Endodermal cell (in vitro differentiated cells): ENCODE measurements at regions not wholly inside any gene's neighbourhood (a gene's known extent, or its start where the extent isn't known, plus 50 kb on each side); places are given as distances from the start of the nearest gene placed in this dataset.

Experiments used
- DNase-seq: peaks from one replicate; pipeline ENCODE4 v3.0.0-alpha.2; 2017
- H3K27ac ChIP-seq: 2 replicates; pipeline ENCODE4 v1.5.1; 2013; ENCODE audit warnings: mild to moderate bottlenecking, low read depth, low read length, moderate library complexity
- H3K27me3 ChIP-seq: 2 replicates; pipeline ENCODE4 v1.6.1; 2013; ENCODE audit warnings: mild to moderate bottlenecking, low read length, moderate library complexity; ENCODE audit not compliant: insufficient read depth, control insufficient read depth, poor library complexity, severe bottlenecking
- H3K36me3 ChIP-seq: 2 replicates; pipeline ENCODE4 v1.7.0; 2013; ENCODE audit warnings: mild to moderate bottlenecking, low read length, moderate library complexity; ENCODE audit not compliant: control insufficient read depth, insufficient read depth
- H3K4me1 ChIP-seq: one replicate; pipeline ENCODE4 v1.7.0; 2013; ENCODE audit warnings: low read length; ENCODE audit not compliant: control insufficient read depth, insufficient read depth
- H3K4me3 ChIP-seq: 2 replicates; pipeline ENCODE4 v1.5.1; 2013; ENCODE audit warnings: mild to moderate bottlenecking, low read length, moderate library complexity
- H3K9ac ChIP-seq: 2 replicates; pipeline ENCODE4 v1.6.1; 2013; ENCODE audit warnings: mild to moderate bottlenecking, low read length, moderate library complexity; ENCODE audit not compliant: poor library complexity, severe bottlenecking; ENCODE audit errors: extremely low read depth
- H3K9me3 ChIP-seq: 2 replicates; pipeline ENCODE4 v1.6.1; 2013; ENCODE audit warnings: mild to moderate bottlenecking, low read length, moderate library complexity; ENCODE audit not compliant: control insufficient read depth
- H3K27ac Mint-ChIP-seq: 2 replicates; pipeline ENCODE4 v1.8.0; 2020; ENCODE audit warnings: mixed read lengths
- H3K27me3 Mint-ChIP-seq: 2 replicates; pipeline ENCODE4 v1.8.0; 2021; ENCODE audit warnings: mild to moderate bottlenecking, mixed read lengths; ENCODE audit not compliant: insufficient read depth
- H3K36me3 Mint-ChIP-seq: 2 replicates; pipeline ENCODE4 v1.8.0; 2020; ENCODE audit warnings: low read depth, mixed read lengths
- H3K4me1 Mint-ChIP-seq: 2 replicates; pipeline ENCODE4 v1.8.0; 2020; ENCODE audit warnings: mixed read lengths
- H3K4me3 Mint-ChIP-seq: 2 replicates; pipeline ENCODE4 v1.8.0; 2020; ENCODE audit warnings: mild to moderate bottlenecking, moderate library complexity, mixed read lengths
- H3K9me3 Mint-ChIP-seq: 2 replicates; pipeline ENCODE4 v1.8.0; 2020; ENCODE audit warnings: mild to moderate bottlenecking, mixed read lengths
- CTCF ChIP-seq: fragments of 200-600 bp; sonication (generic); conservative IDR thresholded peaks from 2 replicates; pipeline ENCODE4 v1.5.0; 2021; ENCODE audit warnings: antibody characterized with exemption, mild to moderate bottlenecking
- WGBS, 2 experiments: methylation state at CpG; one replicate each; pipeline versions ENCODE4 v1.1.5 to v1.1.7; 2013; ENCODE audit warnings: missing lambda C conversion rate in 2 of 2, mixed read lengths in 1 of 2; ENCODE audit not compliant: insufficient coverage in 1 of 2, insufficient read length in 1 of 2; 5-methylcytosine and 5-hydroxymethylcytosine counted together

- H3K9me3 ChIP-seq, result no peaks in the 10 kb centered on the region
- Mint-ChIP-seq H3K4me3 (no peak overlapping the region), H3K27me3 (peaks cover 6% of the 10 kb centered on the region), H3K4me1 (no peaks in the 10 kb centered on the region), H3K27ac (no peak overlapping the region), H3K9me3 (no peaks in the 10 kb centered on the region), H3K36me3 (no peaks in the 10 kb centered on the region)
- no peaks in the 10 kb centered on the region for H3K4me1 ChIP-seq
- H3K27me3 ChIP-seq, result peaks cover 8% of the 10 kb centered on the region
- no peak overlapping the region for H3K27ac ChIP-seq
- H3K9ac ChIP-seq, result no peak overlapping the region
- H3K36me3 ChIP-seq, result no peaks in the 10 kb centered on the region
- no peak for DNase-seq
- 95 to 100% methylated on average over 2 to 3 of the region's 3 CpGs for WGBS, 2 experiments
- H3K4me3 ChIP-seq, result no peak overlapping the region
- no peak for TF ChIP-seq CTCF
These were observed 311.6 kb downstream of the EN1 start for GRCh38 chr2:118535818-118536212.

GRCh38 chr2:118535171-118535817 is 312.2 kb downstream of the EN1 start:
- no peaks in the 10 kb centered on the region for H3K9me3 Mint-ChIP-seq
- peak; percentile 42 for TF ChIP-seq CTCF
- H3K27ac Mint-ChIP-seq, result no peak overlapping the region
- H3K4me3 Mint-ChIP-seq, result no peak overlapping the region
- no peaks in the 10 kb centered on the region for H3K4me1 Mint-ChIP-seq
- peak; percentile 49 for DNase-seq
- Histone ChIP-seq H3K27me3 (peaks cover 8% of the 10 kb centered on the region), H3K4me3 (no peak overlapping the region), H3K4me1 (no peaks in the 10 kb centered on the region), H3K36me3 (no peaks in the 10 kb centered on the region), H3K9me3 (no peaks in the 10 kb centered on the region), H3K9ac (no peak overlapping the region), H3K27ac (no peak overlapping the region)
- 78 to 100% methylated on average over 1 to 7 of the region's 7 CpGs for WGBS, 2 experiments
- H3K27me3 Mint-ChIP-seq, result peaks cover 6% of the 10 kb centered on the region
- no peaks in the 10 kb centered on the region for H3K36me3 Mint-ChIP-seq

- Mint-ChIP-seq H3K9me3 (no peaks in the 10 kb centered on the region), H3K4me3 (no peak overlapping the region), H3K27ac (no peak overlapping the region), H3K4me1 (peaks cover 3% of the 10 kb centered on the region), H3K27me3 (peaks cover 3% of the 10 kb centered on the region), H3K36me3 (no peaks in the 10 kb centered on the region)
- Histone ChIP-seq H3K4me3 (no peak overlapping the region), H3K36me3 (no peaks in the 10 kb centered on the region), H3K9ac (no peak overlapping the region), H3K4me1 (no peaks in the 10 kb centered on the region), H3K27me3 (peaks cover 7% of the 10 kb centered on the region), H3K27ac (no peak overlapping the region), H3K9me3 (no peaks in the 10 kb centered on the region)
- WGBS, 2 experiments, result 68 to 90% methylated on average over 5 to 6 of the region's 6 CpGs
- no peak for DNase-seq
- no peak for TF ChIP-seq CTCF
These were observed 316.5 kb downstream of the EN1 start for GRCh38 chr2:118530976-118531375.
